Frontal cortex (tissue), 3 donors: ENCODE measurements at regions not wholly inside any gene's neighbourhood (a gene's known extent, or its start where the extent isn't known, plus 50 kb on each side); places are given as distances from the start of the nearest gene placed in this dataset.

Experiments
- DNase-seq, 2 donors: peaks; one replicate each; pipeline ENCODE4 v3.0.0; 2012; ENCODE audit warnings: low spot score in 2 of 2
- FAIRE-seq: peaks from 2 replicates; lab custom pipeline; 2012; peaks lifted over from hg19 to GRCh38; lab: Jason Lieb, UNC
- donor health status: control.
- donor health status: control.
- donor health status: control.

GRCh38 chr10:78938695-78939672 is 129.8 kb upstream of the ZMIZ1 start:
- FAIRE-seq (no peak), DNase-seq (no peak)

- FAIRE-seq: no peak
- DNase-seq: no peak
Measured at GRCh38 chr10:78942091-78942501, 126.7 kb upstream of the ZMIZ1 start.

- FAIRE-seq (no peak), DNase-seq (no peak)
Measured at GRCh38 chr10:78944723-78945312, 123.9 kb upstream of the ZMIZ1 start.

DNA sequence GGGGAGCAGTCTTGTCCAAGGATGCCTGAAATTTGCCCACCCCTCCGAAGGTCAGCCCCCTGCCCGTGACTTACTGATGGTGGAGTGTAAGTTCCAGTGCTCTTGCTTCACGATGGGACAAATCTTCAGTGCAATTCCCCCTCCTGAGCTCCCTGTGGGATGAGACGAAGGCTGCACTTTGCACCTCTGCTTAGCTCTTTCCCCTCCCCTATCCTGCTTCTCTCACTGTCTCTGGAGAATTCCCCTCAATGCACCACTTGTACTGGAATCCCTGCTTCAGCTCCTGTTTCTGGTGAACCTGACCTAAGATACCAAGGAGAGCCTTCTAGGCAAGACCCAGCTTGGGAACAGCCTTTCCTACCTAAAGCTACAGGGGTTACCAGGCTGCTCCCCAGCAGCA is 122.9 kb upstream of the ZMIZ1 start:
- FAIRE-seq: no peak

DNA sequence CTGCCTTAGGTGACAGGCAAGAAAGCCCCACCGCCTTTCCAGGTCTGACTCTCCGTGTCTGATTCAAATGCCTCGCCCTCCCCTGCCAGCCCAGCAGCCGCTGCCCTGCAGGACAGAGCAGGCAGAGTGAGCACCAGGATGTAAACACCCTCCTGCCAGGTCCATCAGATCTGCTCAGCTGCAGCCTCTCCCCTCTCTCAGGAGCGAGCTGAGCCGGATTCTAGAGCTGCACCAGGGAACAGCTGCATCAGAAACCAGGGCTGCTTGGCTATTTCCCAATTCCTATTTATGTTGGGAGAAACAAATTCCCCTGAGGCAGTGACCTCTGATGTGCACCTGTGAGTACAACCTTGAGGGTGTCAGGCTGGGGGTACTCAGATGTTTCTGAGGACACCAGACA is 121.5 kb upstream of the ZMIZ1 start:
- FAIRE-seq (no peak), DNase-seq (no peak)

More for the DNA sequence above, 122.9 kb upstream of the ZMIZ1 start:
- DNase-seq: no peak

DNA sequence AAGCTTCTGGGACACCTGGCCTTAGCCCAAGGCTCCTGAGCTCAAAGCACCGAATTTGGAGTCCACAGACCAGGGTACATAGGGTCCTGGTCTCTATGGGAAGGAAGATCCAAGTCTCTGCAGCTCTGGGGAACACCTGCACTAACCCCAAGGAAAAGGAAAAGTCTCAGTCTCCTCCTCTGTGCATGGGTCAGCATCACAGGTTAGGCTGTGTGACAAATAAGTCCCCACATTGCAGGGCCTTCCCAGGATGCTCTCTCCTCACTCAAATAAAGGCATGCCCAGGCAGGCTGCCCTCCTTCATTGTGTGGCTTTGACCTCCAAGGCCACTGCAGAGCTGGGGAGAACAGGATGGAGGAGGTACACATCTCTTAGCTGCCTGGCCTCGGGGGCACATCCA is 121.0 kb upstream of the ZMIZ1 start:
- DNase-seq (no peak), FAIRE-seq (no peak)

DNA sequence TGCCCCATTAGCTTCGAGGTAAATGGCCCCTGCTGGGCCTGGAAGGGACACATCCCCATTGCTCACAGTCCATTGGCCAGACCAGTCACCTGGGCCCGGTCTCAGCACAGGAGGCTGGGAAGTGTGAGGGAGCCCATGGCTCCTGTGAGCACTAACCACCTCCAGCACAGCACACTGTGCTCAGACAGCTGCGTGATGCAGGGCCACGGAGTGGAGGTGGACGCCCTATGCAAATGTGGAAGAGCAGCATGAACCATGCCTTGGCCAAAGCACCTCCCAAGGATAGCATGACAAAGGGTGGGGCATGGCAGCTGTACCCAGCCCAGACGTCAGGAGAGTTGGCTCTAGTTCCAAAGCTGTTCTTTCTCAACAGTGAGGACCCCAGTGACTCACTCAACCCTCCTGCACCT is 120.1 kb upstream of the ZMIZ1 start:
- DNase-seq: no peak
- FAIRE-seq: no peak

- DNase-seq (no peak), FAIRE-seq (no peak)
Measured at GRCh38 chr10:78950656-78951587, 117.8 kb upstream of the ZMIZ1 start.

DNA sequence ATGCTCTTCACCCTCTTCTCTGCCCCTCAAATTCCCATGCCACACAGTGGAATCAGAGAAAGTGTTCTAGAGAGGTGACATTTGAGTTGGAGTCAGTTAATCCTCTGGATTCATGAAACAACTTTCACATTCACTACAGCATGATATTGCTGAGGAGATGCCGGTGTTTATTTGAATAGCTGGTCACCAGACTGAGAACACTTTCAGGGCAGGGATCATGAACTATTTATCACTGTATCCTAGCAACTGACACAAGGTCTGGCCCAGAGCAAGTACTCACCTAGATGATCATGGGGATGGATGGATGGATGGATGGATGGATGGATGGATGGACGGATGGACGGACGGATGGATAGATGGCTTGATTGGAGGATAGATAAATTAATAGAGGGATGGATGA is 116.7 kb upstream of the ZMIZ1 start:
- FAIRE-seq (no peak), DNase-seq (no peak)

- no peak for FAIRE-seq
- no peak for DNase-seq
Measured at GRCh38 chr10:78952686-78953085, 116.1 kb upstream of the ZMIZ1 start.

DNA sequence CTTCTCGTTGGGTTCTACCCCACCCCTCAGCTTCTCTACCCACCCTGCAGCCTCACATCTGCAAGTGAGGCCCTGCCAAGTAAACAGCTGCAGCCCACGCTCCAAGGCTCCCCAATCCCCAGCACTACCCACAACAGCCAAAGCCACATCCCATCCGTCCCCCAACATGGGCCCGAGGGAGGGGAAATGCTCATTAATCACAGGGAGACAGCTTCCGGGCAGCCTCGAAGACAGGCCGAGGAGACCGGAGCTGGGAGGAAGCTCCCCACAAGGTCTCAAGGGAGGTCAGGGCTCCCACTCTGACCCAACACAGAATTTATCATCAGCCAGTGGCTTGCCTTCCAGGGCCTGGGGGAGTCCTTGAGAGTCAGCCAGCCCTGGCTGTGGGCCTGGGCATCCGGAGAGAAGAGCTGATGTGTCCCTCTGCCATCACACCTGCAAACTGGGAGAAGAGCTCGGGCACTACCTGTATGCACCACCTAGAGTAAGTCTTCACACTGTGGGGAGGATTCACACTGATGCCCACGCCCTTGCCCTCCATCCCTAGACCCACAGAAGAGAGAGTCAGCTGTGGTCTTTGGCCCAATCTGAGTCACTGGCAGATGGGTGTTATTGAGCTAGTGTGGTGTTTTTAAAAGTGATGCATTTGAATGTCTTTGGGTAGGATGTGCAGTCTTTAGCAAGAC is 115.5 kb upstream of the ZMIZ1 start:
- no peak for FAIRE-seq
- DNase-seq: no peak

GRCh38 chr10:78953799-78954297 is 114.9 kb upstream of the ZMIZ1 start:
- FAIRE-seq: no peak

GRCh38 chr10:78954689-78955088 is 114.1 kb upstream of the ZMIZ1 start:
- DNase-seq (no peak), FAIRE-seq (no peak)

More at GRCh38 chr10:78953799-78954297, 114.9 kb upstream of the ZMIZ1 start:
- no peak for DNase-seq

GRCh38 chr10:78955206-78955605 is 113.6 kb upstream of the ZMIZ1 start:
- DNase-seq (no peak), FAIRE-seq (no peak)

DNA sequence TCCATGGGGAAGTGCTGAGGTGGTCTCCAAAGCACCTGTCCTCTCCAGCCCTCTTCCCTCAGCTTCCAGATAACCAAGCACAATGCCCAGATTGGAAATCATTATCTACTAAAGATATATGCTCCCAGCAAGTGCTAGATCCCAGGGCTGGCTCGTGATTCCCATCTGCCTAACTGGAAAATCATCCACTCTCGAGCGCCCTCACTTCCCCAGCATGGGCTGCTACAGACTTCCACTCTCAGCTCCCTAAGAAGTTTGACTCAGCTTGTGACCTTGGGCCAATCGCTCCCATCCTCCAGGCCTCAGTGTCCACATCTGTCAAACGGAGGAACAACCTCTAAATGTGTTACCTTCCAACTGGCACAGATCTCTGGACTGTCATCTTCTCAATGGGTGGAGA is 112.4 kb upstream of the ZMIZ1 start:
- DNase-seq: no peak
- FAIRE-seq: no peak

DNA sequence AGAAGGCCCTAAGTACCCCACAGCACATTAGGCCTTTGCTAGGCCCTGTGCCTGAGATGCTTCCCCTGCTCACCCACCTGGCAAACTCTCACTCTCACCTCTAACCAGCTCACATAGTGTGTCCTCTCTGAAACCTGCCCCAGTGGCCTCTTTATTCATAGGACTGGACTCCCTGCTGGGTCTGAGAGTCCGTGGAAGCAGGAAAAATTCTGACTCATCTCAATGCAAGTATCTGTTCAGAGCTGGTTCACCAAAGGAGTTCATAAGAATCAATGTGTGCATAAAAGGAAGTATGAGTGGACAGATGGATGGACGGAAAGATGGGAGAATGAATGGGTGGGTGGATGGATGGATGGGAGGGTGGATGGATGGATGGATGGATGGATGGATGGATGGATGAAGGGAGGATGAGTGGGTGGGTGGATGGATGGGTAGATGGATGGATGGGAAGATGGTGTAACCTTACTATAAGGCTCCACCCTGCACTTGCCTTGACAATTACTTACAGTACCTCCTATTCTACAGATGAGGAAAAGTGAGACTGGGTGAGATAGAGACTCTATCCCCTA is 111.2 kb upstream of the ZMIZ1 start:
- DNase-seq (no peak), FAIRE-seq (no peak)

DNA sequence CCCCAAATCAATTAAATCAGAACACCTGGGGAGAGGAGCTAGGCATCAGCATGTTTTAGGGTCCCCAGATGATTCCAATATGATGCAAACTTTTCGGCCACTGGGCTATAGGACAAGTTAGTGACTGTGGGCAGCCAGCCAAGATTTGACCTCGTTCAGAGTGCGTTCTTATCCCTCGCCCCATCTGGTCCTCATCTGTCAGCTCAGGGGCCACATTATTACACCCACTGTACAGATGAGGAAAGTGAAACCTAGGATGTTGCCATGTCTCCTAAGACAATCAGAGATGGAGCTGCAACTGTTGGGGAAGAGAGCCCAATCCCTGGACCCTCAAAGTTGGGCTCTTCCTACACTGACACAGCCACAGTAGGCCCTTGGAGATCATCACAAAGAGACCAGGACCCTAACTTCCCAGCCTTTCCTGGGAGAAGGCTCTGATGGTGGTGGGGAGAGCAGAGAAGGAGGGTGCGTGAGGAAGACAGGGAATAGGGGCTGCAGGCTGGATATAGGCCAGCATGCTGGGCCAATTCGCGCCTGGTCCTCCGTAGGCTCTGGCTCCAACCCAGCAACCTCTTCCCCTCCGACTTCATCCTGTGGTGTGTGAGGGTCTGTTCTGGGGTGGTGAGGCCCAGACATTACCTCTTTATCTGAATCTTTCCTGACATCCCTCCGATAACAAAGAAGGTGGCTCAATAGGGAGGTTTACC is 109.4 kb upstream of the ZMIZ1 start:
- no peak for FAIRE-seq

DNA sequence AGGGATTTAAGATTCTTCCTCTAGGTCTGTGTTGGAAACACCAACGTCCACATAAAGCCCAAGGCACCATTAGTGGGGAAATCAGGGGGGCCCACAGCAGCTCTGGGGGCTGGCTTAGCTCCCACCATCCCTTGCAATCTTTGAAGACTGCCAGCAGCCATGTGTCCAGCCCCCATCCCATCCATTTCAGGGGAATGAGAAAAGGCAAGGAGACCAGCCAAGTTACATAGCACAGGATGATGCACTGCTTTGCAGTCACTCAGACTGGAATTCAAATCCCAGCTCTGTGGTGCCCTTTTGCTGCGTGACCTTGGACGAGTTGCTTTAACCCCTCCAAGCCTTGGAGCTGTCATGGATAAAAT is 108.9 kb upstream of the ZMIZ1 start:
- DNase-seq: no peak
- no peak for FAIRE-seq

More for the DNA sequence above, 109.4 kb upstream of the ZMIZ1 start:
- DNase-seq: no peak
